NCI-H82 (cell line): ENCODE measurements at regions not wholly inside any gene's neighbourhood (a gene's known extent, or its start where the extent isn't known, plus 50 kb on each side); places are given as distances from the start of the nearest gene placed in this dataset.
A peak's percentile ranks its signal among the peaks of the same experiment; 100 is the strongest.
"Not testable (repeated sequence)": the region's sequence is repeated elsewhere in the genome, so short reads cannot be mapped to it uniquely, and the experiment has no call there.

ENCODE experiments used
- DNase-seq: peaks from one replicate; lab custom pipeline; 2025; lab: John Stamatoyannopoulos, UW

DNA sequence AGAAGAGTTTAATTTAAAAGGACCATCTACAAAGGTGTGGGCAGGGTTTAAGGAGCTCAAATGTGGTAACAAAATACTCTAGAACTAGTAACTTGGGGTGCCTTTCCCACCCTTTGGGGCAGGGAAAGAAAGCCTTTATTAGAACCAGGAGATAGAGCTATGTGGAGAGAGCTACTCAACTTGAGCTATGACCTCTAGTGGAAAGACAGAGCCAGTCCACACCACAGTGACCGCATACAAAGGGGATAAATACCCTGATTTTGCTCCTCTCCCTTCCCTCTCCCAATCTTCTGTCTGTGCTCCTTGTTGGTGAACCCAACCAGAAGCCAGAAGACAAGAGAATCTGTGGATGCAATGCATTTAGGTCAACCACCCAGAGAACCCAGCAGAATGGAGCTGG is 54.4 kb upstream of the JAK1 start:
- no peak for DNase-seq

DNA sequence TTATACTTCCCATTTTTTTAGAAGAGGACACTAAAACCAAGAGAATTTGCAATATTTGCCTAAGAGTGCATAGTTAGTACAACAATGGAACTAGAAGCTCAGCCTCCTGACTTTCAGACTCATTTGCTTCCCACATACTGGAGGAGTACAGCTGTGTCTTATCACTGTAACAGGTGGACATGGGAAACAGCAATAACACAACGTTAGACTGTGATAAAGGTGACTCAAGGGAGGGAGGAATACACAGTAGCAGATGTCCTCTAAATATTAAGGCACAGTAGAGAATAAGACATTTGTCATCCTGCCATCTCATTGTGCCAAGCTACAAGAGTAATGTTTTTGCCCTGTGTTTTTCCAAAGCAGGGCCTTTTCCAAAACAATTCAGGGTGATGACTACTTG is 55.4 kb upstream of the JAK1 start:
- no peak for DNase-seq

DNA sequence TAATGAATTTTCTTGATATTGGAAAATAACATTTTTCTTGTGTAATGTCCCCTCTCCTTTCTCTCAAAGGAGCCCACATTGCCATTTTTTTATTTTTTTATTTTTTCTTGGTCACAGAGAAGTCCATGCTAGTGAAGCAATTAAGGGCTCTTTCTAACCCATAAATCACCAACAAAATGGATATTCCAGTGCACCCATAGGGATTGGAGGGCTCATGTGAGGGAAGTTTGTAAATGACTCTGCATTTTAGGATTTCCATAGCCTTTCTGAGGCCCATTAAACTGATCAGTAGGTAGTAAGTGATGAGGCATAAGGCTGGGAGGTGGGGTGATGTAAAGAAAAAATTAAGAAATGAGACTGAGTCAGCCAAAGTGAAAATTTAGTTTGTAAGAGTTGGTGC is 55.9 kb upstream of the JAK1 start:
- no peak for DNase-seq

DNA sequence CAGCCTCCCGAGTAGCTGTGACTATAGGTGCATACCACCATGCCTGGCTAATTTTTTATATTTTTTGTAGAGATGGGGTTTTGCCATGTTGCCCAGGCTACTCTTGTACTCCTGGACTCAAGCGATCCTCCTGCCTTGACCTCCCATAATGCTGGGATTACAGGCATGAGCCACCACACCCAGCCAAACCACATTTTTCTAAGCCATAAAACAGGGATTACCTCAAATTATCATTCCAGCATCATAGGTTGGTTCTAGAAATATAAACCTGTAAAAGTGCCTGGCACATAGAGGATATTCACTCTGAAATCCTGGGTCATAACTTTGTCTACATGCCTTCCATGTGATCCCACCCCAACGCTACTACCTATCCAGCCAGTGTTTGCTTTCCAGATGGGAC is 59.4 kb upstream of the JAK1 start:
- DNase-seq, result no peak

DNA sequence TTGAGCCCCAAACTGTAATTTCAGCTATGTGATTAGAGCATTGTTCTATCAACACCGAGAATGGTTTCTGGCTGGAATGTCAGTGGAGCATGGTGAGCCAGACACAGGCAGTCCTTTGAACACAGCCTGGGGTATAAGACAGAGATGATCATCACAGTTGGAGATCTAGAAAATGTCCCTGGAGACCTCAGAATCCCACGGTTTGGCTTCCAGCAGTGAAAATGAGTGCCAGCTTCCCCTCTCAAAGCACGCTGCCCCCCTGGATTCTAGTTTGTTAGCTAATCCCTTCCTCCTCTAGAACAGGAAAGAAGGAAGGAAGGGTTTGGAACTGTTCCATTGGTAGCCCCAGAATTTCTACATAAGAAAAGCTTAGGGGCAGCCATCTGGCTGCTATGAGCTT is 59.9 kb upstream of the JAK1 start:
- DNase-seq, result no peak

DNA sequence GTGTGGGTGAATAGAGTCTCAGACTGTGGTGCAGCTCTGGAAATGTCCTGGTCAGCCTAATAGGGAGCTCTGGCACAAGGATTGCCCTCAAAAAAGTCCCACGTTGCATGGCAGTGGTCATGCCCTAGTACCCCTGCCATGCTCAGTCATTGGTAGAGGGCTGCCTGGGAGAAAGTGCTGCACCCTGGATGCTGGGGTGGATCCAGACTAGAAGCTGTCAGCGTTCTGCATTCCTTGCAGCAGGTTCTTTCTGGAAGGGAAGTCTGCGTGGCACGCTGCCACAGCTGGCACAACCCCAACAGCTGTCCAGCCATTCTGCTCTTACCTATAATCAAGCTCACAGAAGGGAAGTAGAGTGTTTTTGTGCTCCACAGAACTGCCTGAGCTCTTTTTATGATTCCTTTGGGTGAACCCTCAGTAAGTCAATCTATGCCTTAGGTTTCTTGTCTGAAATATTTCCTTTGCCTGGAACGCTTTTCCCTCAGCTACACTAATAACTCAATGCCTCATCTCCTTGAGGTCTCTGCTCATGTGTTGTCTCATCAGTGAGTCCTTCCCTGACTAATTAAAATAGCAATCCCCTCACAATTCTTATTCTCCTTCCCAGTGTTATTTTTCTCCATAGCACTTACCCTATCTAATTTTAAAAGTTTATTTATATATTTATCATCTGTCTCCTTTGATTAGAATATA is 61.5 kb upstream of the JAK1 start:
- DNase-seq, result no peak

DNA sequence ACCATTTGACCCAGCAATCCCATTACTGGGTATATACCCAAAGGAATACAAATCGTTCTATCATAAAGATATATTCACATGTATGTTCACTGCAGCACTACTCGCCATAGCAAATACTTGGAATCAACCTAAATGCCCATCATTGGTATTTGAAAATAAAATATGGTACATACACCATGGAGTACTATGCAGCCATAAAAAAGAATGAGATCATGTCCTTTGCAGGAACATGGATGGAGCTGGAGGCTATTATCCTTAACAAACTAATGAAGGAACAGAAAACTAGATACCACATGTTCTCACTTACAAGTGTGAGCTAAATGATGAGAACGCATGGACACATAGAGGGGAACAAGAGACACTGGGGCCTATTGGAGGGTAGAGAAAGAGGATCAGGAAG is 63.1 kb upstream of the JAK1 start:
- not testable (repeated sequence) for DNase-seq

DNA sequence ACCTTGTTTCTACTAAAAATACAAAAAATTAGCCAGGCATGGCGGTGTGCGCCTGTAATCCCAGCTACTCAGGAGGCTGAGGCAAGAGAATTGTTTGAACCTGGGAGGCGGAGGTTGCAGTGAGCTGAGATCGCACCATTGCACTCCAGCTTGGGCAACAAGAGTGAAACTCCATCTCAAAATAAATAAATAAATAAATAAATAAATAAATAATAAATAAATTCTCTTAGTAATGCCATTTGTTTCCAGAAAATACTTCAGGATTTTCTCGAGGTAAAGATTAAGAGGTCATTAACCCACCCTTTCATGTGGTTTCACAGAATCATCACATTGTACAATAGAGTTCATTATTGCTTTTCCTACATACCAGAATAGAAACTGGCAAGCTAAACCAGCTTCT is 68.5 kb upstream of the JAK1 start:
- not testable (repeated sequence) for DNase-seq

DNA sequence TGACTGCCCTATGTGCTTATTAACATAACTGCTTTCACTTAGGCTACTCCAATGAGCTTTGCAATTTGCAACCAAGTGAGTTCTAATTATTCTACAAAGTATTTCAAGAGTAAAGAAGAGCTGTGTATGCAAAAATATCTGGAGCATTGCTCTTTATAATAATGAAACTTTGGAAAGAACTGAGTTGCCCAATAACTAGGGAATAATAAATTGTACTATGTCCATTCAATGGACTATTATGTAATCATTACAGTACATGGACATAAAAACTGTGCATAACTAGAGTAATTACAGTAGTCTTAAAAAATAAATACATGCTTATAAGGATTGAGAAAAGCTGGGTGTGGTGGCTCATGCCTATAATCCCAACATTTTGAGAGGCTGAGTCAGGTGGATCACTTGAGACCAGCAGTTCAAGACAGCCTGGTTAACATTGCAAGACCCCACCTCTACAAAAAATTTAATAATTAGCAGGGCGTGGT is 70.3 kb upstream of the JAK1 start:
- no peak for DNase-seq

DNA sequence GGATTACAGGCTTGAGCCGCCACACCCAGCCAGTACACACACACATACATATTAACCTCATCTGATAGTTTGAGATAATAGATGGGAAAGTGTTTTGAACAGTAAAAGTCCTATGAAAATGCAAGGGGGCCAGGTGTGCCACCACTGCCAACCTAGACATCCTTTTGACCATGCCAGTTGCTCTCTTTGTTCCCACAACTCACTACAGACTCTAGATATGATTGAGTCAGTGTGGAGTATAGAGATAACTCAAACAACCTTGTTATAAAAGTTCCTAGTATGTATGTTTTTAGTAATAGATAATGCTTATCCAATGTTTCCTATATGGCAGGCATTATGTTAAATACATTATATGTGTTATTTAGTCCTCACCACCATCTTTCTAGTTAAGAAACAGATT is 72.7 kb upstream of the JAK1 start:
- no peak for DNase-seq

DNA sequence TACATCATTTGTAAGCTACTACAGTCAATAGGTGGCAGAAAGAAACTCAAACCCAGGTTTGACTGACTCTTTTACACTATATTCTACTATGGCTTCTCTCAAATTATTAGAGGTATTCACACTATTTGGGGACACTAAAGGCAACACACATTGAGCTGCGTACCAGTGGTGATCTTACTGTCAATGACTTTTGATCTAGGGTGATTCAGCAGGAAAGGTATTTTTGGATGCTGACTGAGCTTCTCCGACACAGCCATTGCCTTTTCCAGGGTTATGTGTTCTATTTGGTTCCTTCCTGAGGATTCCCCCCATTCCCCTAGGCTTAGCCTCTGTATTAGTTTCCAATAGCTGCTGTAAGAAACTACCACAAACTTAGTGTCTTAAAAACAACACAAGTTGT is 73.2 kb upstream of the JAK1 start:
- DNase-seq, result no peak

DNA sequence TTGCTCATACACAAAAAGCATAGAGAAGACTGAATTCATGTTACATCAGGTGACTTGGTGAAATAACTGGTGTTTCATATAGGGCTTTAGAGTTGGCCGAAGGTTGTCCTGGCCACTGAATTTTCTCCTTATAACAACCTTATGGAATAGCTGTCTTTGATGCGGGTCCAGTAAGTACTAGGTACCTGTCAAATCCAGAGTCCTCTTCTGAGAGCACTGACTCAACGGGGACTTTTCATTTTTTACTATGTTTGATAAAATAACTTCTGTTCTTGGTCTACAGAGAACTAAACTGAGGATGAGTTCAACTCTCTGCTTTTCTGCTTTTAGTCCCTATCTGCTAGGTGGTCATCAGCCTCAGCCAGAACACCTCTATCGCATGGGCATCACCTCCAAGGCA is 76.1 kb upstream of the JAK1 start:
- no peak for DNase-seq

DNA sequence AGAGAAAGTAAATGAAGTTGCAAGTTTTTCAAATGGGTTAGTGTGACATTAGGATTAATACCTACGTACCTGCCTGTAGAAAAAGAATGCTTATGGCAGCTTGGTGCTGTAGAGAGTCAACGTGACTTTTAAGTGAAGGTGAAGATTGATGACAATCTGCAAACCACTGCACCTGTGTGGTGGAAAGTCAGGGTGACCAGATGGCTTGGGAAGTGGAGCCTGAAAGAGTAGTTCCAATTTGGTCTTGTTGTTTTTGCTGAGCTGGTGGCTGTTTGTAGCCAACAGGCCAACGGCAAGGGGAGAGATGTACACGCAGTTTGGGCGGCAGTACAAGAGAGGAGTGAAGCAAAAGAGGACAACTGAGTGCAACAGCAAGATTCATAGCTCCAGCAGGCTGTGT is 78.1 kb upstream of the JAK1 start:
- DNase-seq, result no peak

DNA sequence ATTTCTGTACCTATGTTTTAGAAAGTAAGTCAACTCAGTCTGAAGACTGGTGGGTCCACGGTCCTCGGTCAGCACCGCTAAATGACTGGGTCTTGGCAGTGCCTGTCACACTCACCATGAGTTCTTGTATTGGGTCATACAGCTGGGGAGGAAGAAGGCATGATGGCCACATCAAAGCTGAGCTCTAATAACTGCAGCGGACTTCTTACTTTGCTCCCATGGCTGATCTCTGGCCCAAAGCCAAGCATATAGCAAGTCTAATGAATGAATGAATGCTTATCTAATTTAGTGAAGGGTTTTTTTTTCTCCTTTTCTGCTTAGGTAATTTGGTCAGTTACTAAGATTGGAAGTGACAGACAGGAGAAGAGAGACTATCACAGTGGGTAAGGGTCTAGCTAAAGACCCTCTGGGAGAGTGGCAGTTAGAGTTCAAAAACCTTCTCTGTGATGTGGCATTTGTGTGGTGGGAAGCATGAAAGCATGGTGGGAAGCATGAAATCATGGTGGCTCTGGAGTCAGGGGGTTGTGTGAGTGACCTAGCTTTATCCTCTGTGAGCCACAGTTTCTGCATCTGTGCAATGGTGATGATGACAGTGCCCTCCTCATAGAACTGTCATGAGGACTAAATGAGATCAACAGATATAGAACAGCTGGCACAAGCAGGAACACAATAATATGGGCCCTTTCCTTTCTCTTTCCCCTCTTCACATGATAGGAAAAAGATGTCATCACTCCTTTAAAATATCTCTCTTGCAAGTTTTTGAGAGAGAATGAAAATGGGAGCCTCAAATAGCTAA is 78.9 kb upstream of the JAK1 start:
- DNase-seq, result peak; percentile 79

DNA sequence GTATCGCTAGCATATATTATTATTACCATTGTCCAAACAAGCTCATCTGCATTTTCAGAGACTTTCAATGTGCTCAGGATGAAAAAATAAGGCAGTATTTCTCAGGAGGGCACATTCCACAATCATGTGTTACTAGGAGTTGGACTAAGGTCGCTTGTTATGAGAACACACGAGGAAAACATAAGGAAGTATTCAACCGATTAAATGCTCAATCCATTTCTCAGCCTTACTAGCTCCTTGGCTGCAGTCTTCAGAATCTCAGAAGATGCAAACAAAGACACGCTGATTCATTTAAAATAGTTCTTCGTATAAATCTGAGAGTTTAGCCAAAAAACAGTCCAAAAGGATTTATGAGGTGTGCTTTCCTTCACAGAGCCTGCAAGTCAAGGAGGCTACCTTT is 82.0 kb upstream of the JAK1 start:
- no peak for DNase-seq

DNA sequence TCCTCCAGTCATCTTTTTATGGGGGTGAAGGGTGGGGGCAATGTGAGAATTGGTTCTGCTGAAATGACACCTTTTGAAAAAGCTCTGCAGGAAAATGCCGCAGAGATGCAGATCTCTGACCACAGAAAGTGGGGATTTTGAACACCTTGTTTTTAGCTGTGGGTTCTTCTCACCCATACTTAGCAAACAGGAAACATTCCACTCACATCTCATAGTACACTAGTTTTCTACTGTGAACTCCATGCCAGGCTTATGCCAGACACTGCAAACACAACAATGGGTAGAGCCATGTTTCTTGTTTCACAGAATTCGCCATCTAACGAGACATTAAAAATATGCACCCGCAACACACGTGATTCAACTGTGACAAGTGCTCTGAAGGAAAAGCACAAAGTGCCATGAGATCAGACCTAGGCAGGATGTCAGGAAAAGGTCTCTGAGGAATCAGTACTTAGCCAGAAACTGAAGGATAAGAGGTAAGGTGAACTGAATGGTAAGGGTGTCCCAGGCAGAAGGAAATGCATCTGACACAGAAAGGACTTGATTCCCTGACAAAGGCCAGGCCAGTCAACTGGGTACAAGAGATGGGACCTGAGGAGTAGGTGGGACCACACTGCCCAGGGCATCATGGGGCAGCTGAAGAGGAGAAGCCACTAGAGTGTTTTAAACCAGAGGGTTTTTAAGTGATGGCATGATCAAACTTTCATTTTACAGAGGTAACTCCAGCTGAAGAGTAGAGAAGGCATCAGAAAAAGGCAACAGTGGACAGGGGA is 83.8 kb upstream of the JAK1 start:
- no peak for DNase-seq

DNA sequence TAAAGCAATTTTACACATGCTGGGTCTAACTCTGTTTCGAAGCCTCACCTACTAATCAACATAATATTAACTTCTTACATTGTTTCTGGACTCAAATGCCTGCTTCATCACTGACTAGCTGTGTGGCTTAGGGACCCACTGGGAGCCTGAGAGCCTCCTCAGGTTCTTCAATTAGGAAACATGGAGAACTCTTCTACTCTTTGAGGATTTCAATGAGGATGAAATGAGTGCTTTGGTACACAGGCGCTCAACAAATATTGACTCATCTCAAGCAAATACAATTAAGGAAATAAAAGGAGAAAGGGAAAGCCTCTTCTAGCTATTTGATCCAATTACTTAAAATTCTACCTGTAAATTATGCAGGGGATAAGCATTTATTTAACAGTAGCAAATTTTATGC is 84.4 kb upstream of the JAK1 start:
- DNase-seq, result no peak

DNA sequence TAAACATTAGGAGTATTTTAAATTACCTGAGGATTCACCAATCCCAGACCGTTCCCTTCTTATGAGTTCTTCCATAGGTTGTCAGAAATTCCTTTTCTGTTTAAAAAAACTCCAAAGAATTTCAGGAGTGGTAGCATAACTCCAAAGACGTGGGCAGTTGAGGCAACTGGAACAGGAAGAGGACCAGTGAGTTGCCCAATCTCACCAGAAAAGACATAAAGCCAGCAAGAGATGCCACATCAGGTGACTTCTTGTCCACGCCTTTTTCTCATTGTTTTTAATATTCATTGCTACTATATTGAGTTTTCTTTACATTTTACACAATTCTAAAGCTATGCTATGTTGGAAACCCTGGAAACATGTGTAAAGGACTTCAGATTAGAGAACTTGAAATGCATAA is 88.1 kb upstream of the JAK1 start:
- DNase-seq, result no peak

DNA sequence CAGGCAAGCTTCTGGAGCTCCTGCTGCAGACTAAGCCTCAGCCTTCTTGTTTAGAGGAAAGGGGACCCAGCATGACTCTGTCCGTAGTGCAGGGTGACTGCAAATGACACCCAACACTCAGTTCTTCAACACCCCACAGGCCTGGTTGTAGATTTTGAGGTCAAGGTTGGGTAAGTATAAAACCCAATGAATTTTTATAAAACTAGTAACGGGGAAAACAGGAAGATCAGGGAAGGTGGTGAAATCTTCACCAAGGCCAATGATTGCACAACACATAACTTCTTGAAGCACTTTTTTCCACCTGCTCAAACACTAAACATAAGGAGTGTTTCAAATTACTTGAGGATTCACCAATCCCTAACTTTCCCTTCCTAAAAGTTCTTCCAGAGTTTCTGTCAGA is 89.4 kb upstream of the JAK1 start:
- DNase-seq, result no peak

DNA sequence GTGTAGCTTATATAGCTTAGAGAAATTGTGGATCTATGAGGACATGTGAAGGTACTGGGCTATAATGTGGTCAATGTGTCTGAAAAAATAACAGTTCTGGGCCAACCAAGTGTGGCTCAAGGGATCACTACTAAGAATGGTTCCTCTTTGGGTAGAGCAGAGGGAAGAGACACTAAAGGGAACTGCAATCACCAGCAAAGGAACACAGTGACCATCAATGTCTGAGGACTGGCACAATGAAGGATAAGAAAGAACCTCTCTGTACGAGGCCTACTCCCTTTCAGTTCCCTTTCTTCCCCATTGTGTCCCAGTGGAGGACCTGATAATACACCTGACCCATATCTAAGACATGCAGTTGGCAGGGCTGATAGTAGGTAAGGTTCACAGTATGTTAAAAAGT is 89.9 kb upstream of the JAK1 start:
- no peak for DNase-seq

DNA sequence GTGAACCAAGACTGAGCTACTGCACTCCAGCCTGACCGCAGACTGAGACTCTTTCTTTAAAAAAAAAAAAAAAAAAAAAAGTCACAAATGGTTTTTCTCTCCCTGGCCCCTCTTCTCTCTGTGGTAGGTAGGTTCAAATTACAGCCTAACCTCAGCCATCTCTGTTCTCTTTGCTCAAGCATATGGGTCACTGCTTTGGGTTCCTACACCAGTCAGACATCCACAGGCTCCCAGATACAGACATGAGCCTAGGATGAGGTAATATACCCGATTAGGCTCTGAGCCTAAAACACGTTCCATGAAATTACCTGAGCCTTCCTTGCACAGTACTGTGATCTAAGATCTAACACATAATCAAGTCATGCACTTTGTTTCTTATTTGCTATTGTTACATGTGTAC is 90.5 kb upstream of the JAK1 start:
- no peak for DNase-seq

DNA sequence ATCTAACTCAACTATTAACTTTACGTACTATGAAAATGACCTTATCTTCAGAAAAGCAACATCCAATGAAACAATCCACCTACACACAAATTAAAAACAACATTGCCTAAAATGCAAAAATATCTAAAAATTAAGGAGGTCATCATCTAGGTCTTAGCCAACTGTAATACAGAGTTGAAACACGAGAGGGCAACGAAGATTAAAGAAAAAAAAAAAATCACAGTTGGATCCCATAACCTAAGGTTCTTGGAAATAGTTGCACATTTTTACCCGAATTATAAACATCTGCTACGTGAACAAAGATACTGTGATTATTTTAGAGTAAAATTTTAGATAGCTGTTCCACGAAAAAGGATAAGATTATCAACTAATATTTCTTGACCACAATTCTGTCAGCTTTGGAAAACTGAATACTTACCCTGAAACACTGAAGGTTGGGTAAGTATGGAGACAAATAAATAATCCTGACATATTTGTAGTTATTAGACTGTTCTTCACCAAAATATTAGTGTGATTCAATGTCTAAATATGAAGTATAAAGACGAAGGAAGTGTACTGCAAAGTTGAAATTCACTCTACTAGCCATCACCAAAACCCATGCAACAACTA is 88.0 kb upstream of the AK4 start:
- DNase-seq, result peak; percentile 37

DNA sequence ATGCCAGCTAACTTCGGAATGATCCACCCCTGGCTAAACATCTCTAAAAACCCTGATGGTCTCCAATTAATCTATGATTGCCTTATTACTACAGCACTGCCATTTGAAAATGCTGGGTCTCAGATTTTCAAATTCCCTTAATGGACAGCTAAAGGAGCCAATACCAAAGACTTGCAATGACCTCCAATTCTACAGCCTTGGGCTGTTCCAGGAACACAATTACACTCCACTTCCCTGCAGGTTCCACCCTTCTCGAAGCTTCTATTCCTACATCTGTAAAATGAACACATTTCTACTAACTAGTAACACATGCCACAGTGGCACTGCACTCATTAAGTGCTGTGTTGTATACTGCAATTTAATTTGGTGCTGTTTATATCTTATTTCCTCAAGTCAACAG is 85.7 kb upstream of the AK4 start:
- DNase-seq, result no peak
